ENCODE measurements at regions not wholly inside any gene's neighbourhood (a gene's known extent, or its start where the extent isn't known, plus 50 kb on each side); places are given as distances from the start of the nearest gene placed in this dataset.
"Not testable (repeated sequence)": the region's sequence is repeated elsewhere in the genome, so short reads cannot be mapped to it uniquely, and the experiment has no call there.

DNA sequence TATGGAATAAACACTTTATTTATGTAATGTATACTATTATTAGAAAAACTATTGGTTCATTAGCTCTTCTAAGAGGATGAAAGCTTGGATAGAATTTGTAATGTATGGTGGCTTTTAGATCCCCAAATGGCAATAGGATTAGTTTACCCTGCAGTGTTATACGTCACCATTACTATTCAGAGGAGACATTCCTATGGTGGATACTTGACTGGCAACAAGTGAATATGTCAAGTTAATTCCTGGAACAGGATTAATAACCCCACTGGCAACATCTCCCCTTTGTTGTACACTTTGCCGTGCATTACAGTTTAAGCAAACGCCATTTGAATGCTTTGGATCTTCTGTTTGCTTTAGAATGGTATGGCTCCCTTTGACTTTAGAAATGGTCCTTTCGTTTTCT is 420.3 kb downstream of the FAM47B start:
- Histone ChIP-seq H3K36me3 (ENCODE audit: control insufficient read depth, insufficient read depth, low read length) (no peaks in the 10 kb centered on the region), H3K27ac (no peak overlapping the region), H2AFZ (no peak overlapping the region), H3K4me1 (no peaks in the 10 kb centered on the region), H3K9me3 (ENCODE audit: control insufficient read depth, low read length) (no peaks in the 10 kb centered on the region), H3K27me3 (ENCODE audit: control insufficient read depth, insufficient read depth, low read length) (no peaks in the 10 kb centered on the region), H3K9ac (no peak overlapping the region), H3K4me3 (ENCODE audit: low read depth, low read length) (no peak overlapping the region), H3K4me2 (ENCODE audit: low read length) (no peak overlapping the region), H3K79me2 (no peaks in the 10 kb centered on the region)
- TF ChIP-seq, protein P1, sequence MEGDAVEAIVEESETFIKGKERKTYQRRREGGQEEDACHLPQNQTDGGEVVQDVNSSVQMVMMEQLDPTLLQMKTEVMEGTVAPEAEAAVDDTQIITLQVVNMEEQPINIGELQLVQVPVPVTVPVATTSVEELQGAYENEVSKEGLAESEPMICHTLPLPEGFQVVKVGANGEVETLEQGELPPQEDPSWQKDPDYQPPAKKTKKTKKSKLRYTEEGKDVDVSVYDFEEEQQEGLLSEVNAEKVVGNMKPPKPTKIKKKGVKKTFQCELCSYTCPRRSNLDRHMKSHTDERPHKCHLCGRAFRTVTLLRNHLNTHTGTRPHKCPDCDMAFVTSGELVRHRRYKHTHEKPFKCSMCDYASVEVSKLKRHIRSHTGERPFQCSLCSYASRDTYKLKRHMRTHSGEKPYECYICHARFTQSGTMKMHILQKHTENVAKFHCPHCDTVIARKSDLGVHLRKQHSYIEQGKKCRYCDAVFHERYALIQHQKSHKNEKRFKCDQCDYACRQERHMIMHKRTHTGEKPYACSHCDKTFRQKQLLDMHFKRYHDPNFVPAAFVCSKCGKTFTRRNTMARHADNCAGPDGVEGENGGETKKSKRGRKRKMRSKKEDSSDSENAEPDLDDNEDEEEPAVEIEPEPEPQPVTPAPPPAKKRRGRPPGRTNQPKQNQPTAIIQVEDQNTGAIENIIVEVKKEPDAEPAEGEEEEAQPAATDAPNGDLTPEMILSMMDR (IDR thresholded peaks at IDR 0.05) = no peak

DNA sequence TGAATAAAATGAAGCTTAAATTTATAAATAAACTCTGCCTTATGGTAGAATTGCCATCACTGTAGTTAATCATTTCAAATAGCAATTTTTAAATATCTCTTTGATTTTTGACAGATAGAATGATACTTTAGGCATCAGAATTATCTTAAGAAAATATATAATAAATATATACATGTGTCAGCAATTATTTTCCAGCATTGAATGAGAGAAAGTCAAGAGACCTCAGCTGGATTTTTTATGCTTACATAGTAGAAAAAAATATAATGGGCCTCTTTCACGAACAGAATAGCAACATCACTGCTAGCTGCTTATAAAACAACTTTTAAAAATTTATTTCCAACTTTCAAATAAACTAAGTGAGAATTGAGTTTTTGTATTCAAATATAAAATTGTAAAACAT is 424.0 kb upstream of the MAGEB16 start:
- H2AFZ ChIP-seq = no peak overlapping the region
- TF ChIP-seq, protein P1 (IDR thresholded peaks at IDR 0.05) = no peak
- no peaks in the 10 kb centered on the region for H3K9me3 ChIP-seq (ENCODE audit: control insufficient read depth, low read length)
- H3K27ac ChIP-seq = no peak overlapping the region
- H3K4me1 ChIP-seq = no peaks in the 10 kb centered on the region
- no peaks in the 10 kb centered on the region for H3K27me3 ChIP-seq (ENCODE audit: control insufficient read depth, insufficient read depth, low read length)
- H3K36me3 ChIP-seq (ENCODE audit: control insufficient read depth, insufficient read depth, low read length) = no peaks in the 10 kb centered on the region
- no peaks in the 10 kb centered on the region for H3K79me2 ChIP-seq
- no peak overlapping the region for H3K4me2 ChIP-seq (ENCODE audit: low read length)
- H3K4me3 ChIP-seq (ENCODE audit: low read depth, low read length) = no peak overlapping the region
- H3K9ac ChIP-seq = no peak overlapping the region

DNA sequence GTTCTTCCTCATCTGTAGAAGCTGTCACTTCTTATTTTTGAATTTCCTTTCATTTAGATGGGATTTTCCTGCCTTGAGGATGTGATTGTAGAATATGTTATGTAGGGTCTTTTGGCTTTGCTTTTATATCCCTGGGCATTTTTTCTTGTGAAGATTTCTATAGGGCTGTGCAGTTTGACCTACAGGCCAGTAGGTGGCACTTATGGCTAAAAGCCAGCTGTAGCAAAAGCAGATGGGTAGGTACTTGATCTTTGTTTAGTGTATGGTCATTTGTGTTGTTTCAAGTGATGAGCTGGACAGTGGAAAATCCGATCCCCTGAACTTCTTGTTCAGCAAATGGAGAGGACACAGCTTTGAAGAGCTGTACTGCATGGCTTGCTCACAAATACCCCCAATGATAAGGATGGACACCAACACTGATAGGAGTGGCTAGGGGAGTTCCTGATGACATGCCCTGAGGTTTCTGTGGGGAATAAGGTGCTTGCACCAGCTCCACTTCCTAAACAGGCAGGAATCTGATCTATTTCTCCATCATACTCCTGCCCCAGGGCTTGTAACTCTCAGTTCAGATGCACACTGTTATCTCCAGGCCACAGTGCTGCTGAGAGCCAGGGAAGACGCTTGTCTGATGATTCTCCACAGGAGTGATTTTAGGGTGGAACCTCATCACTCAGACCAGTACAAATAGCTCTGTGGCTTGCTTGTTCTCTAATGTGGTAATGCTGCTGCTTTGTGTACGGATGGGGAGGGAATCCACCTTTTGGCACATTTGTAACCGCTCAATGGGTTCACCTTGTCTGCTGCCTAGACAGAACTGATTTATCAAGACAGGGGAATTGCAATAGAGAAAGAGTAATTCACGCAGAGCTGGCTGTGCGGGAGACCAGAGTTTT is 417.1 kb upstream of the MAGEB16 start:
- no peaks in the 10 kb centered on the region for H3K36me3 ChIP-seq (ENCODE audit: control insufficient read depth, insufficient read depth, low read length)
- H3K27ac ChIP-seq = no peak overlapping the region
- no peaks in the 10 kb centered on the region for H3K4me1 ChIP-seq
- H3K4me2 ChIP-seq (ENCODE audit: low read length) = no peak overlapping the region
- H3K9me3 ChIP-seq (ENCODE audit: control insufficient read depth, low read length) = no peaks in the 10 kb centered on the region
- no peak overlapping the region for H3K9ac ChIP-seq
- no peaks in the 10 kb centered on the region for H3K27me3 ChIP-seq (ENCODE audit: control insufficient read depth, insufficient read depth, low read length)
- H3K79me2 ChIP-seq = no peaks in the 10 kb centered on the region
- TF ChIP-seq, protein P1 (IDR thresholded peaks at IDR 0.05) = peak; percentile 16
- H2AFZ ChIP-seq = no peak overlapping the region
- no peak overlapping the region for H3K4me3 ChIP-seq (ENCODE audit: low read depth, low read length)

DNA sequence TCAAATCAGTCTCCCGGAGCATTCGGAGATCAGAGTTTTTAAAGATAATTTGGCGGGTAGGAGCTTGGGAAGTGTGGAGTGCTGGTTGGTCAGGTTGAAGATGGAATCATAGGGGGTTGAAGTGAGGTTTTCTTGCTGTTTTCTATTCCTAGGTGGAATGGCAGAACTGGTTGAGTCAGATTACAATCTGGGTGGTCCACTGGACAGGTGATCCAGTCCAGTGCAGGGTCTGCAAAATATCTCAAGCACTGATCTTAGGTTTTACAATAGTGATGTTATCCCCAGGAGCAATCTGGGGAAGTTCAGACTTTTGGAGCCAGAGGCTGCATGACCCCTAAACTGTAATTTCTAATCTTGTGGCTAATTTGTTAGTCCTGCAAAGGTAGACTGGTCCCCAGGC is 416.4 kb upstream of the MAGEB16 start:
- not testable (repeated sequence) for H3K9ac ChIP-seq; H3K4me2 ChIP-seq (ENCODE audit: low read length); H3K27me3 ChIP-seq (ENCODE audit: control insufficient read depth, insufficient read depth, low read length); H3K27ac ChIP-seq; H3K36me3 ChIP-seq (ENCODE audit: control insufficient read depth, insufficient read depth, low read length); H3K4me1 ChIP-seq; H3K79me2 ChIP-seq; H2AFZ ChIP-seq; H3K4me3 ChIP-seq (ENCODE audit: low read depth, low read length); H3K9me3 ChIP-seq (ENCODE audit: control insufficient read depth, low read length)

DNA sequence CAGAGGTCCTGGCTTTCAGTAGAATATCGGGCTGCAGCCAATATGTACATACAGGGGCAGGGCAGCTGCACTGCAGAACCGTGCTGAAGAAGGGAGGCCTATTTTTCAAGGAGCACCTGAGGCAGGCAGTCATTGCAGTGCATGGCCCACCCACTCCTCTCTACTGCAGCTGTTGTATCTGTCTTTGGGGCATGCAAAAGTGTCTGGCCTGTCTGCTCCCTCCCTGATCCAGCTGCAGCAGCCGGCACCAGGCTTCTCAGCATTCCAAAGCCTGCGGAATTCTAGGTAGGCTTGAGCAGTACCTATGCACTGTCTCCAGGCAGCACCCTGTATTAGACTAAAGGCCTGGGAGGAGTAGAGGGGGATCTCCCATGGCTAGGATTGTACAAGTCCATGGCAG is 415.2 kb upstream of the MAGEB16 start:
- Histone ChIP-seq H3K4me2 (ENCODE audit: low read length) (no peak overlapping the region), H3K79me2 (no peaks in the 10 kb centered on the region), H3K27me3 (ENCODE audit: control insufficient read depth, insufficient read depth, low read length) (no peaks in the 10 kb centered on the region), H2AFZ (no peak overlapping the region), H3K4me1 (no peaks in the 10 kb centered on the region), H3K9ac (no peak overlapping the region), H3K36me3 (ENCODE audit: control insufficient read depth, insufficient read depth, low read length) (no peaks in the 10 kb centered on the region), H3K27ac (no peak overlapping the region), H3K4me3 (ENCODE audit: low read depth, low read length) (no peak overlapping the region), H3K9me3 (ENCODE audit: control insufficient read depth, low read length) (no peaks in the 10 kb centered on the region)
- TF ChIP-seq, protein P1 (IDR thresholded peaks at IDR 0.05) = no peak

All from parathyroid adenoma (tissue), 2 donors.